SK-N-SH treated with all-trans-retinoic acid at 6 μM for 48 hours (cell line): ENCODE measurements at regions not wholly inside any gene's neighbourhood (a gene's known extent, or its start where the extent isn't known, plus 50 kb on each side); places are given as distances from the start of the nearest gene placed in this dataset.

Source experiments
- ATAC-seq: fragments of 200-7000 bp; cut with Tn5 transposase; 3 replicates; pipeline ENCODE4 v1.9.1; 2020; ENCODE audit warnings: mild to moderate bottlenecking, moderate library complexity
- ARNTL ChIP-seq: fragments of 450-650 bp; formaldehyde crosslinking; IDR thresholded peaks from 2 replicates; pipeline ENCODE4 v1.5.0; 2020; ENCODE audit warnings: low read depth, mild to moderate bottlenecking, moderate library complexity, borderline replicate concordance
- BACH2 ChIP-seq: fragments of 250-450 bp; sonication (Bioruptor Pico); IDR thresholded peaks from 2 replicates; pipeline ENCODE4 v1.9.0; 2021; ENCODE audit warnings: mild to moderate bottlenecking, borderline replicate concordance
- CSDC2 ChIP-seq: fragments of 250-450 bp; sonication (Bioruptor Pico); IDR thresholded peaks from 2 replicates; pipeline ENCODE4 v1.5.0; 2020; ENCODE audit warnings: mild to moderate bottlenecking, moderate library complexity
- ESRRG ChIP-seq: fragments of 250-450 bp; sonication (Bioruptor Pico); IDR thresholded peaks from 2 replicates; pipeline ENCODE4 v1.6.1; 2021; ENCODE audit warnings: mild to moderate bottlenecking
- GLIS3 ChIP-seq: fragments of 250-450 bp; sonication (Bioruptor Pico); IDR thresholded peaks from 2 replicates; pipeline ENCODE4 v1.5.0; 2020; ENCODE audit warnings: mild to moderate bottlenecking, moderate library complexity
- ISL1 ChIP-seq: fragments of 250-450 bp; sonication (Bioruptor Pico); IDR thresholded peaks from 2 replicates; pipeline ENCODE4 v2.1.2; 2022; ENCODE audit warnings: mild to moderate bottlenecking, moderate library complexity
- OSR1 ChIP-seq: fragments of 250-450 bp; sonication (Bioruptor Pico); IDR thresholded peaks from 2 replicates; pipeline ENCODE4 v1.8.0; 2022; ENCODE audit warnings: moderate library complexity, mild to moderate bottlenecking, inconsistent platforms
- PPARA ChIP-seq: fragments of 250-450 bp; sonication (Bioruptor Pico); IDR thresholded peaks from 2 replicates; pipeline ENCODE4 v1.5.0; 2020; ENCODE audit warnings: mild to moderate bottlenecking, borderline replicate concordance
- RARB ChIP-seq: fragments of 250-450 bp; sonication (Bioruptor Pico); IDR thresholded peaks from 2 replicates; pipeline ENCODE4 v1.8.0; 2021; ENCODE audit warnings: mild to moderate bottlenecking, moderate library complexity
- SNAI2 ChIP-seq: fragments of 250-450 bp; sonication (Bioruptor Pico); IDR thresholded peaks from 2 replicates; pipeline ENCODE4 v1.5.0; 2020; ENCODE audit warnings: mild to moderate bottlenecking, moderate library complexity
- TOX ChIP-seq: fragments of 250-450 bp; sonication (Bioruptor Pico); IDR thresholded peaks from 2 replicates; pipeline ENCODE4 v1.8.0; 2021; ENCODE audit warnings: mild to moderate bottlenecking, moderate library complexity, borderline replicate concordance
- ZC3H10 ChIP-seq: fragments of 250-450 bp; sonication (Bioruptor Pico); IDR thresholded peaks from 2 replicates; pipeline ENCODE4 v1.5.1; 2021; ENCODE audit warnings: mild to moderate bottlenecking, moderate library complexity
- ZFP3 ChIP-seq: fragments of 250-450 bp; sonication (Bioruptor Pico); IDR thresholded peaks from 2 replicates; pipeline ENCODE4 v1.5.0; 2020; ENCODE audit warnings: mild to moderate bottlenecking, moderate library complexity
- ZFP30 ChIP-seq: fragments of 450-650 bp; formaldehyde crosslinking; IDR thresholded peaks from 2 replicates; pipeline ENCODE4 v1.5.0; 2022; ENCODE audit warnings: mild to moderate bottlenecking, moderate library complexity
- ZNF565 ChIP-seq: fragments of 450-650 bp; formaldehyde crosslinking; conservative IDR thresholded peaks from 2 replicates; pipeline ENCODE4 v1.5.0; 2020; ENCODE audit warnings: low read depth, mild to moderate bottlenecking, moderate library complexity
- ZNF70 ChIP-seq: fragments of 450-650 bp; formaldehyde crosslinking; IDR thresholded peaks from 2 replicates; pipeline ENCODE4 v1.5.0; 2020; ENCODE audit warnings: mild to moderate bottlenecking, moderate library complexity
- ZNF8 ChIP-seq: fragments of 450-650 bp; formaldehyde crosslinking; IDR thresholded peaks from 2 replicates; pipeline ENCODE4 v1.5.0; 2020; ENCODE audit warnings: mild to moderate bottlenecking, moderate library complexity
- TF ChIP-seq, protein P1 (sequence below): fragments of 250-450 bp; sonication (Bioruptor Pico); IDR thresholded peaks from 2 replicates; pipeline ENCODE4 v1.5.0; 2020; ENCODE audit warnings: mild to moderate bottlenecking, moderate library complexity
- TF ChIP-seq, protein P2 (sequence below): fragments of 250-450 bp; sonication (Bioruptor Pico); IDR thresholded peaks from 2 replicates; pipeline ENCODE4 v1.8.0; 2021; ENCODE audit warnings: low read depth, mild to moderate bottlenecking, moderate library complexity, borderline replicate concordance
- TF ChIP-seq, protein P3 (sequence below): fragments of 250-450 bp; sonication (Bioruptor Pico); IDR thresholded peaks from 2 replicates; pipeline ENCODE4 v1.5.1; 2021; ENCODE audit warnings: mild to moderate bottlenecking, moderate library complexity
- TF ChIP-seq, protein P4 (sequence below): fragments of 250-450 bp; sonication (Bioruptor Pico); IDR thresholded peaks from 2 replicates; pipeline ENCODE4 v1.8.0; 2020; ENCODE audit warnings: mild to moderate bottlenecking, moderate library complexity, borderline replicate concordance

DNA sequence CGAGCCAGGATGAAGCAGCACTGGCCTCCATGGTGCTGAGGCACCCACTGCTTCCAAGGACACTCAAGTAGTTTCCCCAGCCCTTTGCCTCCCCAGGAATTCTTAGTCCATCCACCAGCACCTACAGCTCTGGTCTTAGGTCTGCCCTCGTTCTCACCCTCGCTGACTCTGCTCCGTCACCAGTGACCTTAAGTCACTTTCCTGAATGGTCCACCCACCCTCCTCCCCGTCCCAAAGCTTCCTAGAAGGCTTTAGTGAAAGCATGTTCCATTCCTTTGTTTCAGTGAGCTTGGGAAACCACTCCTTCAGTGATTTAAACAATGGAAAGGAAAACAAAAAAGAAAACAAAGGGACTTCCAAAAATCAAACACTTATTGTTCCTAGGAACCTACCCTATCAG is 54.6 kb upstream of the MAP3K1 start (continued):
- TF ChIP-seq, protein P1, sequence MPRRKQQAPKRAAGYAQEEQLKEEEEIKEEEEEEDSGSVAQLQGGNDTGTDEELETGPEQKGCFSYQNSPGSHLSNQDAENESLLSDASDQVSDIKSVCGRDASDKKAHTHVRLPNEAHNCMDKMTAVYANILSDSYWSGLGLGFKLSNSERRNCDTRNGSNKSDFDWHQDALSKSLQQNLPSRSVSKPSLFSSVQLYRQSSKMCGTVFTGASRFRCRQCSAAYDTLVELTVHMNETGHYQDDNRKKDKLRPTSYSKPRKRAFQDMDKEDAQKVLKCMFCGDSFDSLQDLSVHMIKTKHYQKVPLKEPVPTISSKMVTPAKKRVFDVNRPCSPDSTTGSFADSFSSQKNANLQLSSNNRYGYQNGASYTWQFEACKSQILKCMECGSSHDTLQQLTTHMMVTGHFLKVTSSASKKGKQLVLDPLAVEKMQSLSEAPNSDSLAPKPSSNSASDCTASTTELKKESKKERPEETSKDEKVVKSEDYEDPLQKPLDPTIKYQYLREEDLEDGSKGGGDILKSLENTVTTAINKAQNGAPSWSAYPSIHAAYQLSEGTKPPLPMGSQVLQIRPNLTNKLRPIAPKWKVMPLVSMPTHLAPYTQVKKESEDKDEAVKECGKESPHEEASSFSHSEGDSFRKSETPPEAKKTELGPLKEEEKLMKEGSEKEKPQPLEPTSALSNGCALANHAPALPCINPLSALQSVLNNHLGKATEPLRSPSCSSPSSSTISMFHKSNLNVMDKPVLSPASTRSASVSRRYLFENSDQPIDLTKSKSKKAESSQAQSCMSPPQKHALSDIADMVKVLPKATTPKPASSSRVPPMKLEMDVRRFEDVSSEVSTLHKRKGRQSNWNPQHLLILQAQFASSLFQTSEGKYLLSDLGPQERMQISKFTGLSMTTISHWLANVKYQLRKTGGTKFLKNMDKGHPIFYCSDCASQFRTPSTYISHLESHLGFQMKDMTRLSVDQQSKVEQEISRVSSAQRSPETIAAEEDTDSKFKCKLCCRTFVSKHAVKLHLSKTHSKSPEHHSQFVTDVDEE (CRISPR knock-in tag) = no peak
- no peak for TF ChIP-seq ZNF70 (CRISPR knock-in tag)

DNA sequence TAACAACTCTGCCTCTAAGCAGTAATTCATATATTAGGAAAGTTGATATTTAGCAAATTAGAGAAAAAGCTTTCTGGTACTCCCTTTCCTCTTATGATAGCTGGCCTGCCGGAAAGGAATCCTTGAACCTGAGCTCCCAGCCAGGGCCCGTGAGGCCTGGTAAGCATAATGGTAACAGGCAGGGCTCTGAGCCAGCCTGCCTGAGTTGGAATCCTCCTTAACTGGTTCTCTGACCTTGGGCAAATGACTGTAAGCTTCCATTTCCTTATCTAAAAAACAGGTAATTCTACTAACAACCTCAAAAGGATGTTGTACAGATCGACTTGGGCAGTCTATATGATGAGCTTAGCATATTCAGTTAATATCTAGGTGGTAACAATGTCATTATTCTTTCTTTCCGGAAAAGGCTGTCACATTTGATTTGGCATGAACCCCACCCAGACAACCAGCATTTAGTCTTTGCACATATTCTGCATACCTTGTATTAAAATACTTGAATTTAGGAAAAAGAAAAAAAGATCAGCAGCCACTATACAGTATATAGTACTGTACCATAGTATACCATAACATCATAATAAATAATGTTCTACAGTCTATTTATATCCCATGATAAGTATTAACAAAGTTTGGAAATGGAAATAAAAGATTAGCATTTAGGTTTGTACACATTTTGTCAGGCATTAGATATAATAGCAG is 55.7 kb upstream of the MAP3K1 start:
- no peak for TF ChIP-seq ZNF565
- no peak for TF ChIP-seq CSDC2 (CRISPR knock-in tag)
- no peak for TF ChIP-seq GLIS3 (CRISPR knock-in tag)
- no peak for TF ChIP-seq PPARA
- TF ChIP-seq, protein P1 (CRISPR knock-in tag) = no peak
- TF ChIP-seq SNAI2 (CRISPR knock-in tag) = no peak
- TF ChIP-seq OSR1 (CRISPR knock-in tag) = no peak
- no peak for TF ChIP-seq ZC3H10 (CRISPR knock-in tag)
- no peak for TF ChIP-seq RARB (CRISPR knock-in tag)
- TF ChIP-seq ZFP30 (CRISPR knock-in tag) = no peak
- TF ChIP-seq ESRRG (CRISPR knock-in tag) = no peak
- TF ChIP-seq BACH2 (CRISPR knock-in tag) = no peak
- TF ChIP-seq, protein P2, sequence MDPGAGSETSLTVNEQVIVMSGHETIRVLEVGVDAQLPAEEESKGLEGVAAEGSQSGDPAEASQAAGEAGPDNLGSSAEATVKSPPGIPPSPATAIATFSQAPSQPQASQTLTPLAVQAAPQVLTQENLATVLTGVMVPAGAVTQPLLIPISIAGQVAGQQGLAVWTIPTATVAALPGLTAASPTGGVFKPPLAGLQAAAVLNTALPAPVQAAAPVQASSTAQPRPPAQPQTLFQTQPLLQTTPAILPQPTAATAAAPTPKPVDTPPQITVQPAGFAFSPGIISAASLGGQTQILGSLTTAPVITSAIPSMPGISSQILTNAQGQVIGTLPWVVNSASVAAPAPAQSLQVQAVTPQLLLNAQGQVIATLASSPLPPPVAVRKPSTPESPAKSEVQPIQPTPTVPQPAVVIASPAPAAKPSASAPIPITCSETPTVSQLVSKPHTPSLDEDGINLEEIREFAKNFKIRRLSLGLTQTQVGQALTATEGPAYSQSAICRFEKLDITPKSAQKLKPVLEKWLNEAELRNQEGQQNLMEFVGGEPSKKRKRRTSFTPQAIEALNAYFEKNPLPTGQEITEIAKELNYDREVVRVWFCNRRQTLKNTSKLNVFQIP (CRISPR knock-in tag) = no peak
- TF ChIP-seq, protein P3, sequence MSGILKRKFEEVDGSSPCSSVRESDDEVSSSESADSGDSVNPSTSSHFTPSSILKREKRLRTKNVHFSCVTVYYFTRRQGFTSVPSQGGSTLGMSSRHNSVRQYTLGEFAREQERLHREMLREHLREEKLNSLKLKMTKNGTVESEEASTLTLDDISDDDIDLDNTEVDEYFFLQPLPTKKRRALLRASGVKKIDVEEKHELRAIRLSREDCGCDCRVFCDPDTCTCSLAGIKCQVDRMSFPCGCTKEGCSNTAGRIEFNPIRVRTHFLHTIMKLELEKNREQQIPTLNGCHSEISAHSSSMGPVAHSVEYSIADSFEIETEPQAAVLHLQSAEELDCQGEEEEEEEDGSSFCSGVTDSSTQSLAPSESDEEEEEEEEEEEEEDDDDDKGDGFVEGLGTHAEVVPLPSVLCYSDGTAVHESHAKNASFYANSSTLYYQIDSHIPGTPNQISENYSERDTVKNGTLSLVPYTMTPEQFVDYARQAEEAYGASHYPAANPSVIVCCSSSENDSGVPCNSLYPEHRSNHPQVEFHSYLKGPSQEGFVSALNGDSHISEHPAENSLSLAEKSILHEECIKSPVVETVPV (CRISPR knock-in tag) = no peak
- no peak for TF ChIP-seq ARNTL (CRISPR knock-in tag)
- no peak for TF ChIP-seq ZNF8 (CRISPR knock-in tag)
- no peak for TF ChIP-seq TOX (CRISPR knock-in tag)
- no peak for TF ChIP-seq ZFP3 (CRISPR knock-in tag)
- TF ChIP-seq ZNF70 (CRISPR knock-in tag) = no peak
- TF ChIP-seq, protein P4, sequence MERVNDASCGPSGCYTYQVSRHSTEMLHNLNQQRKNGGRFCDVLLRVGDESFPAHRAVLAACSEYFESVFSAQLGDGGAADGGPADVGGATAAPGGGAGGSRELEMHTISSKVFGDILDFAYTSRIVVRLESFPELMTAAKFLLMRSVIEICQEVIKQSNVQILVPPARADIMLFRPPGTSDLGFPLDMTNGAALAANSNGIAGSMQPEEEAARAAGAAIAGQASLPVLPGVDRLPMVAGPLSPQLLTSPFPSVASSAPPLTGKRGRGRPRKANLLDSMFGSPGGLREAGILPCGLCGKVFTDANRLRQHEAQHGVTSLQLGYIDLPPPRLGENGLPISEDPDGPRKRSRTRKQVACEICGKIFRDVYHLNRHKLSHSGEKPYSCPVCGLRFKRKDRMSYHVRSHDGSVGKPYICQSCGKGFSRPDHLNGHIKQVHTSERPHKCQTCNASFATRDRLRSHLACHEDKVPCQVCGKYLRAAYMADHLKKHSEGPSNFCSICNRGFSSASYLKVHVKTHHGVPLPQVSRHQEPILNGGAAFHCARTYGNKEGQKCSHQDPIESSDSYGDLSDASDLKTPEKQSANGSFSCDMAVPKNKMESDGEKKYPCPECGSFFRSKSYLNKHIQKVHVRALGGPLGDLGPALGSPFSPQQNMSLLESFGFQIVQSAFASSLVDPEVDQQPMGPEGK (CRISPR knock-in tag) = no peak
- ATAC-seq = no peak

DNA sequence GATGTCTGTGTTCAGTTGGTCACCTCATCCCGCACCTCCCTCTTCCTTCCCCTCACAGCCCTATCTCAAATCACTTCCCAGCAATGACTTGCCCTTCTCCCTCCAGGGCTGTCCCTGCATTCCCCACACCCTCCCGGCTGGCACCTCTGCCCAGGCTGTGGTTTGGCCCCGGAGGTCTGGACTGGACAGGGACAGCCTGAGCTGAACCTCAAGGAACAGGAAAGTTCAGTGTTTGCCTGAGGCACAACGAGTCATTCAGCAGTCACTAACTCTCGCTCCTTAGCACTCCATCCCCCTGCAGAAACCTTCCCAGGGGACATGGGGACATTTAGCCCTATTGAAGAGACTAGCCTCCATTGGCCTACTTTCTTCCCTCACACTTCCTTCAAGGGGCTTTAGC is 58.3 kb upstream of the MAP3K1 start:
- no peak; the same call in 2 of the 3 replicates for ATAC-seq
- TF ChIP-seq PPARA (no peak), ISL1 (CRISPR knock-in tag) (no peak), ARNTL (CRISPR knock-in tag) (no peak)
- TF ChIP-seq, protein P2 (CRISPR knock-in tag) = no peak
- TF ChIP-seq, protein P1 (CRISPR knock-in tag) = no peak
